ENCODE measurements at regions not wholly inside any gene's neighbourhood (a gene's known extent, or its start where the extent isn't known, plus 50 kb on each side); places are given as distances from the start of the nearest gene placed in this dataset.

DNA sequence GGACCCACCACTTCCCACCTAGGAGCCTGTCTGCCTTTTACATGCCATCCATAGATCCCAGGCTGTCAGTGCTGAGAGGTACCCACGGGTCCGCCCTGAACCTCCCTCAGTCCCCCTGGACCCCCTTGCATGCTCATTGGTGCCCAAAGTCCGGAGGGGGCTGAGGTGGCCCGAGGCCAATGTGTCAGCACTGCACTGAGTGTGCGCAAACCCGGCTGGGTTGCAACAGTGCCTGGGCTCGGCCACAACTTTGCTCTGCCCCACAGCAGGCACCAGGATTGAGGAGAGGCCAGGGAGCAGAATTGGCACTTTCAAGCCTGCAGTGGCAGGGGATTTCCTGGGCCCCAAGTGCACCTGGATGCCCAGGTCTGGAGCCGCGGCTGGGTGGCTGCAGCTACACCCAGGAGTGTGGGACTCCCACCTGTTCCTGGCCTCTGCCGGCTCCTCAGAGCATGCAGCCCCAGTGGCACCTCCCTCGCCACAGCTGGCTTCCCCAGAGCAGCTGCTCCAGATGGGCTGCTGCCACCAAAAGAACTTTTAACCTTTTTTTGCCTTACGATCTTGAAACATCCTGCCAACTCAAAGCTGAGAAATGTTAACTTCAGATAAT lies 837.0 kb downstream of the SLITRK6 start:
- Histone ChIP-seq H3K9ac (no peak overlapping the region), H2AFZ (no peak overlapping the region), H3K4me3 (no peak overlapping the region), H3K36me3 (ENCODE audit: low read depth) (no peaks in the 10 kb centered on the region), H3K79me2 (ENCODE audit: insufficient read depth) (no peaks in the 10 kb centered on the region), H3K27ac (no peak overlapping the region), H3K27me3 (replicated peaks; ENCODE audit: insufficient read depth) (no peaks in the 10 kb centered on the region), H3K9me3 (ENCODE audit: low read depth) (no peaks in the 10 kb centered on the region), H3F3A (ENCODE audit: insufficient read depth) (no peaks in the 10 kb centered on the region), H3K4me2 (ENCODE audit: unreplicated experiment) (no peak overlapping the region), H4K20me1 (ENCODE audit: insufficient read depth) (no peaks in the 10 kb centered on the region), H3K9me2 (ENCODE audit: insufficient read depth) (no peaks in the 10 kb centered on the region), H3K4me1 (ENCODE audit: insufficient read depth) (no peaks in the 10 kb centered on the region)
- 15 to 19% methylated on average over 12 of the region's 12 CpGs for WGBS, 2 experiments (ENCODE audit: low coverage in 1 of 2, low lambda C conversion rate in 2 of 2, missing lambda C conversion rate in 2 of 2)
- no peak for TF ChIP-seq EZH2phosphoT487 (IDR thresholded peaks at IDR 0.05; ENCODE audit: insufficient read depth, low read depth)
- TF ChIP-seq EZH2 (IDR thresholded peaks at IDR 0.05; ENCODE audit: insufficient read depth, poor library complexity, severe bottlenecking): no peak
- DNase-seq: no peak
- in situ Hi-C loops (cut with MboI): no loop called here

DNA sequence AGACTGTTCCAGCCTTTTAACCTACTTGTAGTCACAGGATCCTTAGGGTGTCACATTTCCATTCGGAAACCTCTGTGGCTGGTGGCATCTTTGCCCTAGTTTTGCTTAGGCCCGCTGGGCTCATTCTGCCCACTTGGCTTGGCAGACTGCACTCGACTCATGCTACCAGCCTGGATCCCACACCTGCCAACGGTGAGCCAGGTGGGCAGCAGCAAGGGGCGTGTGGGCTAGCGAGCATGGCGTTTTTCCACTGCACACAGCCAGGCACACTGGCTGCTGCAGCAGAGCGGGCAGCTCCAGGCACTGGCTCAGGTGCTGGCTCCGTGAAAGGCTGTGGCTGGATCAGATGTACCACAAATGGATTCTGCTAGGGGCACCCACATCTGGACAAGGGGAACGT lies 838.2 kb downstream of the SLITRK6 start:
- no peaks in the 10 kb centered on the region for H3K79me2 ChIP-seq (ENCODE audit: insufficient read depth)
- WGBS, 2 experiments (ENCODE audit: low coverage in 1 of 2, low lambda C conversion rate in 2 of 2, missing lambda C conversion rate in 2 of 2): 29 to 30% methylated on average over 10 of the region's 10 CpGs
- H3K9me2 ChIP-seq (ENCODE audit: insufficient read depth): no peaks in the 10 kb centered on the region
- no peaks in the 10 kb centered on the region for H3K4me1 ChIP-seq (ENCODE audit: insufficient read depth)
- no peak for DNase-seq
- TF ChIP-seq EZH2 (IDR thresholded peaks at IDR 0.05; ENCODE audit: insufficient read depth, poor library complexity, severe bottlenecking) (no peak), EZH2phosphoT487 (IDR thresholded peaks at IDR 0.05; ENCODE audit: insufficient read depth, low read depth) (no peak)
- no peaks in the 10 kb centered on the region for H4K20me1 ChIP-seq (ENCODE audit: insufficient read depth)
- H3K27ac ChIP-seq: no peak overlapping the region
- H3F3A ChIP-seq (ENCODE audit: insufficient read depth): no peaks in the 10 kb centered on the region
- no peak overlapping the region for H3K9ac ChIP-seq
- in situ Hi-C loops (cut with MboI): no loop called here
- H3K9me3 ChIP-seq (ENCODE audit: low read depth): no peaks in the 10 kb centered on the region
- no peak overlapping the region for H3K4me2 ChIP-seq (ENCODE audit: unreplicated experiment)
- H3K4me3 ChIP-seq: no peak overlapping the region
- no peaks in the 10 kb centered on the region for H3K27me3 ChIP-seq (replicated peaks; ENCODE audit: insufficient read depth)
- no peaks in the 10 kb centered on the region for H3K36me3 ChIP-seq (ENCODE audit: low read depth)
- no peak overlapping the region for H2AFZ ChIP-seq

DNA sequence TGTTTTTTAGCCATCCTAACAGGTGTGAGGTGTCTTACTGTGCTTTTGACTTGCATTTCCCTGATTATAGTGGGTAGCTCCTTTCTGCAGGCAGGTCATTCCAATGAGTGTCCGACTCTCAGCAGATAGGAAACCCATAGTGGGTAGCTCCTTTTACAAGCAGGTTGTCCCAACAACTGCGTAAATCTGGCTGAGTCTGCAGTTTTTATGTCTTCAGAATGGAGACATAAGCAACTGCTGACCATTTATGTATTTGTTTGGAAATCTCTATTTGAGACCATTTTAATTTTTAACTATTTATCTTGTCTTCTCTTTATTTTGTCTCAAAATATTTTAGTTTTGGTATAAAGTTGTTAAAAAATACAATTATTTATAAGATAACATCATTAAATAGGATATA lies 839.4 kb downstream of the SLITRK6 start:
- Histone ChIP-seq H3K27me3 (replicated peaks; ENCODE audit: insufficient read depth) (no peaks in the 10 kb centered on the region), H3K79me2 (ENCODE audit: insufficient read depth) (no peaks in the 10 kb centered on the region), H3K9me3 (ENCODE audit: low read depth) (no peaks in the 10 kb centered on the region), H3K4me3 (no peak overlapping the region), H3F3A (ENCODE audit: insufficient read depth) (no peaks in the 10 kb centered on the region), H3K4me2 (ENCODE audit: unreplicated experiment) (no peak overlapping the region), H3K27ac (no peak overlapping the region), H3K4me1 (ENCODE audit: insufficient read depth) (no peaks in the 10 kb centered on the region), H2AFZ (no peak overlapping the region), H3K9me2 (ENCODE audit: insufficient read depth) (no peaks in the 10 kb centered on the region), H3K36me3 (ENCODE audit: low read depth) (no peaks in the 10 kb centered on the region), H3K9ac (no peak overlapping the region), H4K20me1 (ENCODE audit: insufficient read depth) (no peaks in the 10 kb centered on the region)
- in situ Hi-C loops (cut with MboI): no loop called here
- 28 to 43% methylated on average over 2 of the region's 2 CpGs for WGBS, 2 experiments (ENCODE audit: low coverage in 1 of 2, low lambda C conversion rate in 2 of 2, missing lambda C conversion rate in 2 of 2)
- TF ChIP-seq EZH2 (IDR thresholded peaks at IDR 0.05; ENCODE audit: insufficient read depth, poor library complexity, severe bottlenecking) (no peak), EZH2phosphoT487 (IDR thresholded peaks at IDR 0.05; ENCODE audit: insufficient read depth, low read depth) (no peak)
- no peak for DNase-seq

DNA sequence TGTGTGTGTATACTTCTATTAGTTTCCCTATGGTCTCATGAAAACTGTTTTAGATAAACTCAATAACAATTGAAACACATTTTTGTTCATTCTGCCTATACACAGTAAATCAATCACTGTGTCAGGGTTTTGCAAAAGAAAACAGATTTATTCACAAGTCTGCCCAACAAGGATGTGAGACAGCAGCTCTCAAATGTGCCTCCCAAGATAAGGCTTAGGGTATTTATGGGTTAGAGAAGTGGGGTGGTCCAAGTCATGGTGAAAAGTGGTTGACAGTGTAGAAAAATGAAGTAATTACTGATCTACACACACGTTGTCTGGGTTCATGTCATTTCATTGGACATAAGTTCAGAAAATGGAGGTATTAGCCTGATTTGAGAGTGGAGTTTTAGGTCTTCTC lies 844.6 kb downstream of the SLITRK6 start:
- TF ChIP-seq EZH2phosphoT487 (IDR thresholded peaks at IDR 0.05; ENCODE audit: insufficient read depth, low read depth) (no peak), EZH2 (IDR thresholded peaks at IDR 0.05; ENCODE audit: insufficient read depth, poor library complexity, severe bottlenecking) (no peak)
- Histone ChIP-seq H3K79me2 (ENCODE audit: insufficient read depth) (no peaks in the 10 kb centered on the region), H3K9me3 (ENCODE audit: low read depth) (no peaks in the 10 kb centered on the region), H2AFZ (no peak overlapping the region), H3F3A (ENCODE audit: insufficient read depth) (no peaks in the 10 kb centered on the region), H3K36me3 (ENCODE audit: low read depth) (no peaks in the 10 kb centered on the region), H3K27me3 (replicated peaks; ENCODE audit: insufficient read depth) (no peaks in the 10 kb centered on the region), H3K4me1 (ENCODE audit: insufficient read depth) (no peaks in the 10 kb centered on the region), H4K20me1 (ENCODE audit: insufficient read depth) (no peaks in the 10 kb centered on the region), H3K9ac (no peak overlapping the region), H3K4me3 (no peak overlapping the region), H3K27ac (no peak overlapping the region), H3K4me2 (ENCODE audit: unreplicated experiment) (no peak overlapping the region), H3K9me2 (ENCODE audit: insufficient read depth) (no peaks in the 10 kb centered on the region)
- 15 to 20% methylated on average over 1 of the region's 1 CpG for WGBS, 2 experiments (ENCODE audit: low coverage in 1 of 2, low lambda C conversion rate in 2 of 2, missing lambda C conversion rate in 2 of 2)
- DNase-seq: no peak
- in situ Hi-C loops (cut with MboI): no loop called here

DNA sequence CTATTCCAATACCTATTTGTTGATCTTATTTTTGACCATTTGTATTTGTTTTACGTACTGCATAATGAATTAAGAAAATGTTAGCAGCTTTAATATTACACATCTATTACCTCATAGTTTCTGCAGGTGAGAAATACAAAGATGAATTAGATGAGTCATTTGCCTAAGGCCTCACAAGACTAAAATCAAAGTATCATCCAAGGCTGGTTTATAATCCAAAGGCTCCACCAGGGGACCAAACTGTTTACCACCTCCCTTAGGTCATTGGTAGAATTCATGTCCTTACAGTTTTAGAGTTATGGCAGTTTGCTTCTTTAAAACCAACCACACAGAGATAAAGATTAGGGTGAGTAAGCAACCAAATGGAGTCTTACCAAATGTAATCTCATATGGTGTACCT lies 848.1 kb downstream of the SLITRK6 start:
- no peaks in the 10 kb centered on the region for H4K20me1 ChIP-seq (ENCODE audit: insufficient read depth)
- no peak overlapping the region for H2AFZ ChIP-seq
- no peaks in the 10 kb centered on the region for H3F3A ChIP-seq (ENCODE audit: insufficient read depth)
- TF ChIP-seq EZH2 (IDR thresholded peaks at IDR 0.05; ENCODE audit: insufficient read depth, poor library complexity, severe bottlenecking): no peak
- no peak for TF ChIP-seq EZH2phosphoT487 (IDR thresholded peaks at IDR 0.05; ENCODE audit: insufficient read depth, low read depth)
- H3K27me3 ChIP-seq (replicated peaks; ENCODE audit: insufficient read depth): no peaks in the 10 kb centered on the region
- no peak overlapping the region for H3K9ac ChIP-seq
- no peak overlapping the region for H3K4me2 ChIP-seq (ENCODE audit: unreplicated experiment)
- no peak overlapping the region for H3K4me3 ChIP-seq
- no peaks in the 10 kb centered on the region for H3K9me2 ChIP-seq (ENCODE audit: insufficient read depth)
- no peaks in the 10 kb centered on the region for H3K79me2 ChIP-seq (ENCODE audit: insufficient read depth)
- no peaks in the 10 kb centered on the region for H3K9me3 ChIP-seq (ENCODE audit: low read depth)
- no peaks in the 10 kb centered on the region for H3K4me1 ChIP-seq (ENCODE audit: insufficient read depth)
- no peaks in the 10 kb centered on the region for H3K36me3 ChIP-seq (ENCODE audit: low read depth)
- no peak for DNase-seq
- 35 to 44% methylated on average over 1 of the region's 1 CpG for WGBS, 2 experiments (ENCODE audit: low coverage in 1 of 2, low lambda C conversion rate in 2 of 2, missing lambda C conversion rate in 2 of 2)
- no peak overlapping the region for H3K27ac ChIP-seq
- in situ Hi-C loops (cut with MboI): no loop called here
